Pulmonary artery endothelial cell (primary cell): ENCODE measurements at regions not wholly inside any gene's neighbourhood (a gene's known extent, or its start where the extent isn't known, plus 50 kb on each side); places are given as distances from the start of the nearest gene placed in this dataset.
"Not testable (repeated sequence)": the region's sequence is repeated elsewhere in the genome, so short reads cannot be mapped to it uniquely, and the experiment has no call there.

ENCODE experiments used
- DNase-seq: peaks from one replicate; pipeline ENCODE4 v3.0.0-alpha.2; 2011; ENCODE audit warnings: low read depth, low spot score

GRCh38 chr12:105481392-105482300 lies 151.2 kb downstream of the C12orf75 start:
- DNase-seq: no peak

GRCh38 chr12:105482951-105483350 lies 152.5 kb downstream of the C12orf75 start:
- no peak for DNase-seq

- DNase-seq: no peak
These were observed 153.2 kb downstream of the C12orf75 start for GRCh38 chr12:105483691-105484090.

- peak; percentile 99 for DNase-seq
These were observed 154.9 kb downstream of the C12orf75 start for GRCh38 chr12:105485321-105485910.

GRCh38 chr12:105485921-105486320 lies 155.4 kb downstream of the C12orf75 start:
- DNase-seq: peak; percentile 55

GRCh38 chr12:105487963-105488362 lies 157.5 kb downstream of the C12orf75 start:
- DNase-seq: no peak

GRCh38 chr12:105492591-105493545 lies 162.4 kb downstream of the C12orf75 start:
- DNase-seq: no peak

GRCh38 chr12:105499205-105499604 lies 168.7 kb downstream of the C12orf75 start:
- no peak for DNase-seq

- DNase-seq: not testable (repeated sequence)
These were observed 170.2 kb downstream of the C12orf75 start for GRCh38 chr12:105500676-105501075.

GRCh38 chr12:105502426-105502930 lies 172.0 kb downstream of the C12orf75 start:
- no peak for DNase-seq

- no peak for DNase-seq
These were observed 173.1 kb downstream of the C12orf75 start for GRCh38 chr12:105503619-105504018.

- no peak for DNase-seq
These were observed 173.8 kb downstream of the C12orf75 start for GRCh38 chr12:105504286-105504685.

- DNase-seq: no peak
These were observed 176.3 kb downstream of the C12orf75 start for GRCh38 chr12:105506678-105507310.

GRCh38 chr12:105507311-105508038 lies 177.0 kb downstream of the C12orf75 start:
- DNase-seq: no peak

GRCh38 chr12:105508096-105508495 lies 177.6 kb downstream of the C12orf75 start:
- DNase-seq: no peak

- DNase-seq: no peak
These were observed 180.0 kb downstream of the C12orf75 start for GRCh38 chr12:105510526-105510925.

GRCh38 chr12:105512861-105513260 lies 182.4 kb downstream of the C12orf75 start:
- not testable (repeated sequence) for DNase-seq

- no peak for DNase-seq
These were observed 191.8 kb downstream of the C12orf75 start for GRCh38 chr12:105522166-105522825.

GRCh38 chr12:105523164-105524057 lies 192.9 kb downstream of the C12orf75 start:
- DNase-seq: no peak
